ENCODE measurements at regions not wholly inside any gene's neighbourhood (a gene's known extent, or its start where the extent isn't known, plus 50 kb on each side); places are given as distances from the start of the nearest gene placed in this dataset.
A peak's percentile ranks its signal among the peaks of the same experiment; 100 is the strongest.
"Not testable (repeated sequence)": the region's sequence is repeated elsewhere in the genome, so short reads cannot be mapped to it uniquely, and the experiment has no call there.

GRCh38 chr2:207332480-207333212 is 166.9 kb upstream of the KLF7 start:
- DNase-seq = no peak

GRCh38 chr2:207333599-207334300 is 168.0 kb upstream of the KLF7 start:
- no peak for DNase-seq

- DNase-seq = no peak
These were observed 168.5 kb upstream of the KLF7 start for GRCh38 chr2:207334301-207334623.

GRCh38 chr2:207334624-207335371 is 169.1 kb upstream of the KLF7 start:
- peak; percentile 86 for DNase-seq

GRCh38 chr2:207337234-207338219 is 171.8 kb upstream of the KLF7 start:
- DNase-seq = no peak

GRCh38 chr2:207338220-207338607 is 172.5 kb upstream of the KLF7 start:
- DNase-seq = no peak

- DNase-seq = no peak
These were observed 172.9 kb upstream of the KLF7 start for GRCh38 chr2:207338610-207339009.

- DNase-seq = no peak
These were observed 175.5 kb upstream of the KLF7 start for GRCh38 chr2:207341112-207341750.

GRCh38 chr2:207341804-207342203 is 176.1 kb upstream of the KLF7 start:
- no peak for DNase-seq

- not testable (repeated sequence) for DNase-seq
These were observed 179.0 kb upstream of the KLF7 start for GRCh38 chr2:207344596-207345394.

- DNase-seq = no peak
These were observed 178.6 kb upstream of the CREB1 start for GRCh38 chr2:207351171-207351570.

- no peak for DNase-seq
These were observed 176.6 kb upstream of the CREB1 start for GRCh38 chr2:207352978-207353671.

GRCh38 chr2:207353836-207354235 is 175.9 kb upstream of the CREB1 start:
- no peak for DNase-seq

GRCh38 chr2:207354462-207354861 is 175.3 kb upstream of the CREB1 start:
- DNase-seq = no peak

GRCh38 chr2:207356567-207356966 is 173.2 kb upstream of the CREB1 start:
- DNase-seq = no peak

- DNase-seq = no peak
These were observed 172.5 kb upstream of the CREB1 start for GRCh38 chr2:207357216-207357615.

GRCh38 chr2:207362716-207363115 is 167.0 kb upstream of the CREB1 start:
- DNase-seq = no peak

GRCh38 chr2:207363761-207364290 is 165.9 kb upstream of the CREB1 start:
- DNase-seq = no peak

GRCh38 chr2:207370646-207371045 is 159.1 kb upstream of the CREB1 start:
- DNase-seq = no peak

- DNase-seq = no peak
These were observed 157.9 kb upstream of the CREB1 start for GRCh38 chr2:207371877-207372276.

Data from right hindlimb (tissue), 1 donor.